ENCODE measurements at regions not wholly inside any gene's neighbourhood (a gene's known extent, or its start where the extent isn't known, plus 50 kb on each side); places are given as distances from the start of the nearest gene placed in this dataset.

GRCh38 chr15:38876621-38877020 is 312.0 kb upstream of the RASGRP1 start:
- Mint-ChIP-seq H3K27me3 (ENCODE audit: low read depth in 3 of 3) (no peaks in the 10 kb centered on the region), H3K4me1 (no peaks in the 10 kb centered on the region), H3K27ac (peak overlapping the region in 1 of 7 donors; percentile 12), H3K36me3 (no peaks in the 10 kb centered on the region), H3K4me3 (no peak overlapping the region), H3K9me3 (peaks cover 0 to 7% (median 2%) of the 10 kb centered on the region in 7 donors)
- H3K4me1 ChIP-seq (ENCODE audit: control insufficient read depth in 1 of 2, insufficient read depth in 2 of 2, low read length in 2 of 2) = no peaks in the 10 kb centered on the region
- no peak overlapping the region for H3K4me3 ChIP-seq (replicated peaks in 1 of 3; ENCODE audit: low read depth in 2 of 3, low read length in 3 of 3)
- H3K9ac ChIP-seq (ENCODE audit: insufficient read depth, low read length, poor library complexity, severe bottlenecking) = no peak overlapping the region
- intact Hi-C loops (cut with micrococcal nuclease) = no loop called here
- H3K4me2 ChIP-seq (replicated peaks; ENCODE audit: extremely low read depth, low read length, poor library complexity, severe bottlenecking) = no peak overlapping the region
- H4K20me1 ChIP-seq (ENCODE audit: insufficient read depth, low read length) = no peaks in the 10 kb centered on the region
- DNase-seq = no peak
- H3K27me3 ChIP-seq (ENCODE audit: control insufficient read depth in 2 of 2, insufficient read depth in 2 of 2, low read length in 2 of 2) = no peaks in the 10 kb centered on the region
- no peak overlapping the region for H2AFZ ChIP-seq (ENCODE audit: insufficient read depth, low read depth, low read length, poor library complexity, severe bottlenecking)
- TF ChIP-seq CTCF (IDR thresholded peaks at IDR 0.05) = no peak
- no peaks in the 10 kb centered on the region for H3K9me3 ChIP-seq (replicated peaks in 1 of 2; ENCODE audit: control insufficient read depth in 1 of 2, insufficient read depth in 1 of 2, low read length in 2 of 2)
- H3K79me2 ChIP-seq (ENCODE audit: insufficient read depth, low read length) = no peaks in the 10 kb centered on the region
- no peak overlapping the region for H3K27ac ChIP-seq (ENCODE audit: low read depth in 1 of 2, low read length in 2 of 2)
- no peaks in the 10 kb centered on the region for H3K36me3 ChIP-seq (replicated peaks in 1 of 2; ENCODE audit: control insufficient read depth in 1 of 2, insufficient read depth in 2 of 2, low read length in 2 of 2)
- 68% methylated on average over 2 of the region's 3 CpGs for WGBS (ENCODE audit: insufficient coverage)

- DNase-seq = no peak
- no peak overlapping the region for H3K27ac ChIP-seq (ENCODE audit: low read depth in 1 of 2, low read length in 2 of 2)
- Mint-ChIP-seq H3K4me3 (no peak overlapping the region), H3K27ac (no peak overlapping the region), H3K27me3 (ENCODE audit: low read depth in 3 of 3) (no peaks in the 10 kb centered on the region), H3K9me3 (peaks cover 0 to 7% (median 2%) of the 10 kb centered on the region in 7 donors), H3K36me3 (no peaks in the 10 kb centered on the region), H3K4me1 (no peaks in the 10 kb centered on the region)
- H3K36me3 ChIP-seq (replicated peaks in 1 of 2; ENCODE audit: control insufficient read depth in 1 of 2, insufficient read depth in 2 of 2, low read length in 2 of 2) = no peaks in the 10 kb centered on the region
- no peaks in the 10 kb centered on the region for H3K79me2 ChIP-seq (ENCODE audit: insufficient read depth, low read length)
- no peak overlapping the region for H3K9ac ChIP-seq (ENCODE audit: insufficient read depth, low read length, poor library complexity, severe bottlenecking)
- WGBS (ENCODE audit: insufficient coverage) = 84% methylated on average over 4 of the region's 4 CpGs
- intact Hi-C loops (cut with micrococcal nuclease) = no loop called here
- H2AFZ ChIP-seq (ENCODE audit: insufficient read depth, low read depth, low read length, poor library complexity, severe bottlenecking) = no peak overlapping the region
- H4K20me1 ChIP-seq (ENCODE audit: insufficient read depth, low read length) = no peaks in the 10 kb centered on the region
- no peaks in the 10 kb centered on the region for H3K4me1 ChIP-seq (ENCODE audit: control insufficient read depth in 1 of 2, insufficient read depth in 2 of 2, low read length in 2 of 2)
- no peak overlapping the region for H3K4me3 ChIP-seq (replicated peaks in 1 of 3; ENCODE audit: low read depth in 2 of 3, low read length in 3 of 3)
- no peak overlapping the region for H3K4me2 ChIP-seq (replicated peaks; ENCODE audit: extremely low read depth, low read length, poor library complexity, severe bottlenecking)
- TF ChIP-seq CTCF (IDR thresholded peaks at IDR 0.05) = no peak
- no peaks in the 10 kb centered on the region for H3K9me3 ChIP-seq (replicated peaks in 1 of 2; ENCODE audit: control insufficient read depth in 1 of 2, insufficient read depth in 1 of 2, low read length in 2 of 2)
- H3K27me3 ChIP-seq (ENCODE audit: control insufficient read depth in 2 of 2, insufficient read depth in 2 of 2, low read length in 2 of 2) = no peaks in the 10 kb centered on the region
Observed at GRCh38 chr15:38877471-38877870, 312.9 kb upstream of the RASGRP1 start.
